HG03469 (cell line): ENCODE measurements at regions not wholly inside any gene's neighbourhood (a gene's known extent, or its start where the extent isn't known, plus 50 kb on each side); places are given as distances from the start of the nearest gene placed in this dataset.
"Not testable (repeated sequence)": the region's sequence is repeated elsewhere in the genome, so short reads cannot be mapped to it uniquely, and the experiment has no call there.

Experiments
- ATAC-seq: cut with Tn5 transposase; IDR thresholded peaks from one replicate; pipeline ENCODE4 v1.9.1; 2021; ENCODE audit warnings: mild to moderate bottlenecking, moderate library complexity, moderate number of reproducible peaks; ENCODE audit not compliant: unreplicated experiment

GRCh38 chr2:114128263-114128662, 238.4 kb downstream of the ACTR3 start:
- no peak for ATAC-seq

- ATAC-seq = no peak
These were observed 238.8 kb downstream of the ACTR3 start for GRCh38 chr2:114128725-114129124.

- ATAC-seq = not testable (repeated sequence)
These were observed 242.2 kb downstream of the ACTR3 start for GRCh38 chr2:114132050-114132449.

- ATAC-seq = no peak
These were observed 244.3 kb downstream of the ACTR3 start for GRCh38 chr2:114134146-114134545.

GRCh38 chr2:114139542-114139941, 249.7 kb downstream of the ACTR3 start:
- no peak for ATAC-seq

GRCh38 chr2:114156366-114157056, 266.6 kb downstream of the ACTR3 start:
- ATAC-seq = no peak

GRCh38 chr2:114157057-114157385, 267.1 kb downstream of the ACTR3 start:
- no peak for ATAC-seq

- ATAC-seq = no peak
These were observed 270.5 kb downstream of the ACTR3 start for GRCh38 chr2:114160263-114160981.

GRCh38 chr2:114161371-114161770, 271.5 kb downstream of the ACTR3 start:
- ATAC-seq = no peak

GRCh38 chr2:114167799-114168198, 274.6 kb upstream of the DPP10 start:
- no peak for ATAC-seq

GRCh38 chr2:114170070-114170469, 272.4 kb upstream of the DPP10 start:
- ATAC-seq = no peak

- no peak for ATAC-seq
These were observed 266.9 kb upstream of the DPP10 start for GRCh38 chr2:114175507-114175906.

- no peak for ATAC-seq
These were observed 256.9 kb upstream of the DPP10 start for GRCh38 chr2:114185501-114185900.

GRCh38 chr2:114192362-114192761, 250.1 kb upstream of the DPP10 start:
- ATAC-seq = no peak

GRCh38 chr2:114201781-114202180, 240.7 kb upstream of the DPP10 start:
- no peak for ATAC-seq

GRCh38 chr2:114203679-114204078, 238.8 kb upstream of the DPP10 start:
- no peak for ATAC-seq

- no peak for ATAC-seq
These were observed 228.6 kb upstream of the DPP10 start for GRCh38 chr2:114213808-114214207.

GRCh38 chr2:114218383-114218782, 224.1 kb upstream of the DPP10 start:
- ATAC-seq = no peak

- no peak for ATAC-seq
These were observed 223.0 kb upstream of the DPP10 start for GRCh38 chr2:114219456-114219855.

GRCh38 chr2:114222344-114222743, 220.1 kb upstream of the DPP10 start:
- no peak for ATAC-seq

- ATAC-seq = no peak
These were observed 210.5 kb upstream of the DPP10 start for GRCh38 chr2:114231921-114232320.

- no peak for ATAC-seq
These were observed 205.1 kb upstream of the DPP10 start for GRCh38 chr2:114237331-114237730.
